ENCODE measurements at regions not wholly inside any gene's neighbourhood (a gene's known extent, or its start where the extent isn't known, plus 50 kb on each side); places are given as distances from the start of the nearest gene placed in this dataset.

DNA sequence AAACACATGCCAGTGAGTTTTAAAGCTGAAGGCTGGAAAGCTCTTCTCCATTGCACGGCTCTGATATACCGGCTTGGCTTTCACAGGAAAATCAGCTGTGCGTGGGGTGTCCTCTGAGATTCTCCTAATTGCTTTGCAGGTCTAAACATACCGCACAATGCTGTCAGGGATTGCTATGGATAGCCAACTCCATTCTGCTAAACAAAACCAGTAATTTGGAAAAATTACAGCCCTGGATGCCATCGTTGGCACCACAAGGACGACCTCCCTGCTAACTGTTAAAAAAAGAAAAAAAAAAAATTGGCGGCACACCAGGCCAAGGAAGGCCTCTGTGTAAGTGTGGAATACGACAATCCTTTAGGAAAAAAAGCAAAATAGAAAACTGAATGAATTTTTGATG is 118.6 kb upstream of the ADARB2 start:
- H3K9me3 Mint-ChIP-seq, result no peaks in the 10 kb centered on the region
- H3K27me3 Mint-ChIP-seq (ENCODE audit: low read depth), result peaks cover 30% of the 10 kb centered on the region
- ChIA-PET CTCF (no interaction called here), POLR2A (no interaction called here)
- H3K27ac Mint-ChIP-seq, result no peak overlapping the region
- ATAC-seq (no peak), DNase-seq (ENCODE audit: low spot score) (no peak)
- no peaks in the 10 kb centered on the region for H3K36me3 Mint-ChIP-seq
- TF ChIP-seq, protein P1, sequence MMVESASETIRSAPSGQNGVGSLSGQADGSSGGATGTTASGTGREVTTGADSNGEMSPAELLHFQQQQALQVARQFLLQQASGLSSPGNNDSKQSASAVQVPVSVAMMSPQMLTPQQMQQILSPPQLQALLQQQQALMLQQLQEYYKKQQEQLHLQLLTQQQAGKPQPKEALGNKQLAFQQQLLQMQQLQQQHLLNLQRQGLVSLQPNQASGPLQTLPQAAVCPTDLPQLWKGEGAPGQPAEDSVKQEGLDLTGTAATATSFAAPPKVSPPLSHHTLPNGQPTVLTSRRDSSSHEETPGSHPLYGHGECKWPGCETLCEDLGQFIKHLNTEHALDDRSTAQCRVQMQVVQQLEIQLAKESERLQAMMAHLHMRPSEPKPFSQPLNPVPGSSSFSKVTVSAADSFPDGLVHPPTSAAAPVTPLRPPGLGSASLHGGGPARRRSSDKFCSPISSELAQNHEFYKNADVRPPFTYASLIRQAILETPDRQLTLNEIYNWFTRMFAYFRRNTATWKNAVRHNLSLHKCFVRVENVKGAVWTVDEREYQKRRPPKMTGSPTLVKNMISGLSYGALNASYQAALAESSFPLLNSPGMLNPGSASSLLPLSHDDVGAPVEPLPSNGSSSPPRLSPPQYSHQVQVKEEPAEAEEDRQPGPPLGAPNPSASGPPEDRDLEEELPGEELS (CRISPR knock-in tag; IDR thresholded peaks at IDR 0.05), result no peak
- TF ChIP-seq HMGA2 (CRISPR knock-in tag; IDR thresholded peaks at IDR 0.05) (no peak), OVOL2 (CRISPR knock-in tag; IDR thresholded peaks at IDR 0.05; ENCODE audit: borderline replicate concordance) (no peak), SMAD3 (CRISPR knock-in tag; IDR thresholded peaks at IDR 0.05; ENCODE audit: borderline replicate concordance) (no peak), MXD4 (CRISPR knock-in tag; IDR thresholded peaks at IDR 0.05; ENCODE audit: borderline replicate concordance) (no peak), IRF2 (CRISPR knock-in tag; IDR thresholded peaks at IDR 0.05; ENCODE audit: borderline replicate concordance, low read depth) (no peak), NFE2L1 (CRISPR knock-in tag; IDR thresholded peaks at IDR 0.05) (no peak), ZNF219 (CRISPR knock-in tag; IDR thresholded peaks at IDR 0.05; ENCODE audit: borderline replicate concordance) (no peak), CREB1 (CRISPR knock-in tag; IDR thresholded peaks at IDR 0.05) (no peak)
- TF ChIP-seq, protein P2, sequence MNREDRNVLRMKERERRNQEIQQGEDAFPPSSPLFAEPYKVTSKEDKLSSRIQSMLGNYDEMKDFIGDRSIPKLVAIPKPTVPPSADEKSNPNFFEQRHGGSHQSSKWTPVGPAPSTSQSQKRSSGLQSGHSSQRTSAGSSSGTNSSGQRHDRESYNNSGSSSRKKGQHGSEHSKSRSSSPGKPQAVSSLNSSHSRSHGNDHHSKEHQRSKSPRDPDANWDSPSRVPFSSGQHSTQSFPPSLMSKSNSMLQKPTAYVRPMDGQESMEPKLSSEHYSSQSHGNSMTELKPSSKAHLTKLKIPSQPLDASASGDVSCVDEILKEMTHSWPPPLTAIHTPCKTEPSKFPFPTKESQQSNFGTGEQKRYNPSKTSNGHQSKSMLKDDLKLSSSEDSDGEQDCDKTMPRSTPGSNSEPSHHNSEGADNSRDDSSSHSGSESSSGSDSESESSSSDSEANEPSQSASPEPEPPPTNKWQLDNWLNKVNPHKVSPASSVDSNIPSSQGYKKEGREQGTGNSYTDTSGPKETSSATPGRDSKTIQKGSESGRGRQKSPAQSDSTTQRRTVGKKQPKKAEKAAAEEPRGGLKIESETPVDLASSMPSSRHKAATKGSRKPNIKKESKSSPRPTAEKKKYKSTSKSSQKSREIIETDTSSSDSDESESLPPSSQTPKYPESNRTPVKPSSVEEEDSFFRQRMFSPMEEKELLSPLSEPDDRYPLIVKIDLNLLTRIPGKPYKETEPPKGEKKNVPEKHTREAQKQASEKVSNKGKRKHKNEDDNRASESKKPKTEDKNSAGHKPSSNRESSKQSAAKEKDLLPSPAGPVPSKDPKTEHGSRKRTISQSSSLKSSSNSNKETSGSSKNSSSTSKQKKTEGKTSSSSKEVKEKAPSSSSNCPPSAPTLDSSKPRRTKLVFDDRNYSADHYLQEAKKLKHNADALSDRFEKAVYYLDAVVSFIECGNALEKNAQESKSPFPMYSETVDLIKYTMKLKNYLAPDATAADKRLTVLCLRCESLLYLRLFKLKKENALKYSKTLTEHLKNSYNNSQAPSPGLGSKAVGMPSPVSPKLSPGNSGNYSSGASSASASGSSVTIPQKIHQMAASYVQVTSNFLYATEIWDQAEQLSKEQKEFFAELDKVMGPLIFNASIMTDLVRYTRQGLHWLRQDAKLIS (CRISPR knock-in tag; IDR thresholded peaks at IDR 0.05; ENCODE audit: borderline replicate concordance), result no peak
- TF ChIP-seq, protein P3, sequence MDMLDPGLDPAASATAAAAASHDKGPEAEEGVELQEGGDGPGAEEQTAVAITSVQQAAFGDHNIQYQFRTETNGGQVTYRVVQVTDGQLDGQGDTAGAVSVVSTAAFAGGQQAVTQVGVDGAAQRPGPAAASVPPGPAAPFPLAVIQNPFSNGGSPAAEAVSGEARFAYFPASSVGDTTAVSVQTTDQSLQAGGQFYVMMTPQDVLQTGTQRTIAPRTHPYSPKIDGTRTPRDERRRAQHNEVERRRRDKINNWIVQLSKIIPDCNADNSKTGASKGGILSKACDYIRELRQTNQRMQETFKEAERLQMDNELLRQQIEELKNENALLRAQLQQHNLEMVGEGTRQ (CRISPR knock-in tag; IDR thresholded peaks at IDR 0.05), result no peak
- TF ChIP-seq, protein P4, sequence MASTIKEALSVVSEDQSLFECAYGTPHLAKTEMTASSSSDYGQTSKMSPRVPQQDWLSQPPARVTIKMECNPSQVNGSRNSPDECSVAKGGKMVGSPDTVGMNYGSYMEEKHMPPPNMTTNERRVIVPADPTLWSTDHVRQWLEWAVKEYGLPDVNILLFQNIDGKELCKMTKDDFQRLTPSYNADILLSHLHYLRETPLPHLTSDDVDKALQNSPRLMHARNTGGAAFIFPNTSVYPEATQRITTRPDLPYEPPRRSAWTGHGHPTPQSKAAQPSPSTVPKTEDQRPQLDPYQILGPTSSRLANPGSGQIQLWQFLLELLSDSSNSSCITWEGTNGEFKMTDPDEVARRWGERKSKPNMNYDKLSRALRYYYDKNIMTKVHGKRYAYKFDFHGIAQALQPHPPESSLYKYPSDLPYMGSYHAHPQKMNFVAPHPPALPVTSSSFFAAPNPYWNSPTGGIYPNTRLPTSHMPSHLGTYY (CRISPR knock-in tag; IDR thresholded peaks at IDR 0.05), result no peak
- TF ChIP-seq, protein P5, sequence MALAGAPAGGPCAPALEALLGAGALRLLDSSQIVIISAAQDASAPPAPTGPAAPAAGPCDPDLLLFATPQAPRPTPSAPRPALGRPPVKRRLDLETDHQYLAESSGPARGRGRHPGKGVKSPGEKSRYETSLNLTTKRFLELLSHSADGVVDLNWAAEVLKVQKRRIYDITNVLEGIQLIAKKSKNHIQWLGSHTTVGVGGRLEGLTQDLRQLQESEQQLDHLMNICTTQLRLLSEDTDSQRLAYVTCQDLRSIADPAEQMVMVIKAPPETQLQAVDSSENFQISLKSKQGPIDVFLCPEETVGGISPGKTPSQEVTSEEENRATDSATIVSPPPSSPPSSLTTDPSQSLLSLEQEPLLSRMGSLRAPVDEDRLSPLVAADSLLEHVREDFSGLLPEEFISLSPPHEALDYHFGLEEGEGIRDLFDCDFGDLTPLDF (CRISPR knock-in tag; IDR thresholded peaks at IDR 0.05), result no peak
- TF ChIP-seq, protein P6, sequence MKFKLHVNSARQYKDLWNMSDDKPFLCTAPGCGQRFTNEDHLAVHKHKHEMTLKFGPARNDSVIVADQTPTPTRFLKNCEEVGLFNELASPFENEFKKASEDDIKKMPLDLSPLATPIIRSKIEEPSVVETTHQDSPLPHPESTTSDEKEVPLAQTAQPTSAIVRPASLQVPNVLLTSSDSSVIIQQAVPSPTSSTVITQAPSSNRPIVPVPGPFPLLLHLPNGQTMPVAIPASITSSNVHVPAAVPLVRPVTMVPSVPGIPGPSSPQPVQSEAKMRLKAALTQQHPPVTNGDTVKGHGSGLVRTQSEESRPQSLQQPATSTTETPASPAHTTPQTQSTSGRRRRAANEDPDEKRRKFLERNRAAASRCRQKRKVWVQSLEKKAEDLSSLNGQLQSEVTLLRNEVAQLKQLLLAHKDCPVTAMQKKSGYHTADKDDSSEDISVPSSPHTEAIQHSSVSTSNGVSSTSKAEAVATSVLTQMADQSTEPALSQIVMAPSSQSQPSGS (CRISPR knock-in tag; IDR thresholded peaks at IDR 0.05; ENCODE audit: borderline replicate concordance, low read depth), result no peak
- TF ChIP-seq, protein P7, sequence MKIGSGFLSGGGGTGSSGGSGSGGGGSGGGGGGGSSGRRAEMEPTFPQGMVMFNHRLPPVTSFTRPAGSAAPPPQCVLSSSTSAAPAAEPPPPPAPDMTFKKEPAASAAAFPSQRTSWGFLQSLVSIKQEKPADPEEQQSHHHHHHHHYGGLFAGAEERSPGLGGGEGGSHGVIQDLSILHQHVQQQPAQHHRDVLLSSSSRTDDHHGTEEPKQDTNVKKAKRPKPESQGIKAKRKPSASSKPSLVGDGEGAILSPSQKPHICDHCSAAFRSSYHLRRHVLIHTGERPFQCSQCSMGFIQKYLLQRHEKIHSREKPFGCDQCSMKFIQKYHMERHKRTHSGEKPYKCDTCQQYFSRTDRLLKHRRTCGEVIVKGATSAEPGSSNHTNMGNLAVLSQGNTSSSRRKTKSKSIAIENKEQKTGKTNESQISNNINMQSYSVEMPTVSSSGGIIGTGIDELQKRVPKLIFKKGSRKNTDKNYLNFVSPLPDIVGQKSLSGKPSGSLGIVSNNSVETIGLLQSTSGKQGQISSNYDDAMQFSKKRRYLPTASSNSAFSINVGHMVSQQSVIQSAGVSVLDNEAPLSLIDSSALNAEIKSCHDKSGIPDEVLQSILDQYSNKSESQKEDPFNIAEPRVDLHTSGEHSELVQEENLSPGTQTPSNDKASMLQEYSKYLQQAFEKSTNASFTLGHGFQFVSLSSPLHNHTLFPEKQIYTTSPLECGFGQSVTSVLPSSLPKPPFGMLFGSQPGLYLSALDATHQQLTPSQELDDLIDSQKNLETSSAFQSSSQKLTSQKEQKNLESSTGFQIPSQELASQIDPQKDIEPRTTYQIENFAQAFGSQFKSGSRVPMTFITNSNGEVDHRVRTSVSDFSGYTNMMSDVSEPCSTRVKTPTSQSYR (CRISPR knock-in tag; IDR thresholded peaks at IDR 0.05), result no peak
- TF ChIP-seq, protein P8, sequence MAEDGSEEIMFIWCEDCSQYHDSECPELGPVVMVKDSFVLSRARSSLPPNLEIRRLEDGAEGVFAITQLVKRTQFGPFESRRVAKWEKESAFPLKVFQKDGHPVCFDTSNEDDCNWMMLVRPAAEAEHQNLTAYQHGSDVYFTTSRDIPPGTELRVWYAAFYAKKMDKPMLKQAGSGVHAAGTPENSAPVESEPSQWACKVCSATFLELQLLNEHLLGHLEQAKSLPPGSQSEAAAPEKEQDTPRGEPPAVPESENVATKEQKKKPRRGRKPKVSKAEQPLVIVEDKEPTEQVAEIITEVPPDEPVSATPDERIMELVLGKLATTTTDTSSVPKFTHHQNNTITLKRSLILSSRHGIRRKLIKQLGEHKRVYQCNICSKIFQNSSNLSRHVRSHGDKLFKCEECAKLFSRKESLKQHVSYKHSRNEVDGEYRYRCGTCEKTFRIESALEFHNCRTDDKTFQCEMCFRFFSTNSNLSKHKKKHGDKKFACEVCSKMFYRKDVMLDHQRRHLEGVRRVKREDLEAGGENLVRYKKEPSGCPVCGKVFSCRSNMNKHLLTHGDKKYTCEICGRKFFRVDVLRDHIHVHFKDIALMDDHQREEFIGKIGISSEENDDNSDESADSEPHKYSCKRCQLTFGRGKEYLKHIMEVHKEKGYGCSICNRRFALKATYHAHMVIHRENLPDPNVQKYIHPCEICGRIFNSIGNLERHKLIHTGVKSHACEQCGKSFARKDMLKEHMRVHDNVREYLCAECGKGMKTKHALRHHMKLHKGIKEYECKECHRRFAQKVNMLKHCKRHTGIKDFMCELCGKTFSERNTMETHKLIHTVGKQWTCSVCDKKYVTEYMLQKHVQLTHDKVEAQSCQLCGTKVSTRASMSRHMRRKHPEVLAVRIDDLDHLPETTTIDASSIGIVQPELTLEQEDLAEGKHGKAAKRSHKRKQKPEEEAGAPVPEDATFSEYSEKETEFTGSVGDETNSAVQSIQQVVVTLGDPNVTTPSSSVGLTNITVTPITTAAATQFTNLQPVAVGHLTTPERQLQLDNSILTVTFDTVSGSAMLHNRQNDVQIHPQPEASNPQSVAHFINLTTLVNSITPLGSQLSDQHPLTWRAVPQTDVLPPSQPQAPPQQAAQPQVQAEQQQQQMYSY (CRISPR knock-in tag; IDR thresholded peaks at IDR 0.05), result no peak
- H3K4me3 Mint-ChIP-seq, result no peak overlapping the region
- no peaks in the 10 kb centered on the region for H3K4me1 Mint-ChIP-seq
